Right ventricle myocardium superior (tissue), 1 donor: ENCODE measurements at regions not wholly inside any gene's neighbourhood (a gene's known extent, or its start where the extent isn't known, plus 50 kb on each side); places are given as distances from the start of the nearest gene placed in this dataset.
"Not testable (repeated sequence)": the region's sequence is repeated elsewhere in the genome, so short reads cannot be mapped to it uniquely, and the experiment has no call there.

Experiments
- ATAC-seq: fragments of 200-7000 bp; cut with Tn5 transposase; one replicate; pipeline ENCODE4 v1.9.1; 2020; ENCODE audit warnings: mild to moderate bottlenecking; ENCODE audit not compliant: poor library complexity
- DNase-seq: peaks from one replicate; pipeline ENCODE4 v3.0.0-alpha.2; 2020
- intact Hi-C: fragments of 100-400 bp; cut with DNase I; formaldehyde crosslinking; loops from one replicate; pipeline ENCODE4 v1.11.2; 2022
- donor health status: DM: no; HTN: yes; CAD: no; lungs with severe emphysema.

DNA sequence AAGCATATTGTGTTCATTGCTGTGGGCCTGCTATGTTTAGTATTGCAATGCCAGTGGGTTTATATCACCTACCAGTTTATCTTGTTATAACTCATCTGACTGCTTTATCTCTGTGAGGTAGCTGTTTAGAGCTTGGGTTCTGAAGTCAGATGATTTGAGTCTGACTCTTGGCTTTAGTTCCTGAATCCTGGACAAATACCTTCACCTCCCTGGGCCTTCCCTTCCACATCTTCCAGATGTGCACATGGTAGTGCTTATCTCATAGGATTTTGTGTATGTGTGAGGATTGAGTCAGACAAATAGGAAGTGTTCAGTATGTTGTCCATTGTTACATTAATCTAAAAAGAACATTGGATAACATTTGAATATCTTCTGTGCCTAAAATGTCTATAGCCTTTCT is 63.5 kb upstream of the ANKRD10 start:
- ATAC-seq (no peak), DNase-seq (no peak)
- intact Hi-C loops, result no loop called here

DNA sequence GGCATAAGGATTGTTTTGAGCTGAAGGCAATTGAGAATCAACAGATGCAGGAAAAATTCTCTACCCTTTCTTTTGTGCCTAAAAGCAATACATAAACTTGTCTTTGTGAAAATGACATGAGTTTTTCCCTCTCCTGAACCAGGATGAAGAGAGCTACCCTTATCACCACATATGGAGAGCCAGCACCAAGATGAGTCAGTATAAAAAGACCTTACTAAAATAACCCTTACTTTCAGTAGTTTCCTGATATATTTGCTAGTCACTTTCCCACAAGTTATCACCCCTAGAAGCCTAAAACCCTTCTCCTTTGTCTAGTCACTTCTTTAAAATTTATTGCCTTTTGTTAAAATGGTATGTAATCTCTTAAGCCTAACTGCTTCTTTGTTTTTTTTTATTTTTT is 61.9 kb upstream of the ANKRD10 start:
- intact Hi-C loops, result no loop called here
- ATAC-seq, result no peak
- no peak for DNase-seq

DNA sequence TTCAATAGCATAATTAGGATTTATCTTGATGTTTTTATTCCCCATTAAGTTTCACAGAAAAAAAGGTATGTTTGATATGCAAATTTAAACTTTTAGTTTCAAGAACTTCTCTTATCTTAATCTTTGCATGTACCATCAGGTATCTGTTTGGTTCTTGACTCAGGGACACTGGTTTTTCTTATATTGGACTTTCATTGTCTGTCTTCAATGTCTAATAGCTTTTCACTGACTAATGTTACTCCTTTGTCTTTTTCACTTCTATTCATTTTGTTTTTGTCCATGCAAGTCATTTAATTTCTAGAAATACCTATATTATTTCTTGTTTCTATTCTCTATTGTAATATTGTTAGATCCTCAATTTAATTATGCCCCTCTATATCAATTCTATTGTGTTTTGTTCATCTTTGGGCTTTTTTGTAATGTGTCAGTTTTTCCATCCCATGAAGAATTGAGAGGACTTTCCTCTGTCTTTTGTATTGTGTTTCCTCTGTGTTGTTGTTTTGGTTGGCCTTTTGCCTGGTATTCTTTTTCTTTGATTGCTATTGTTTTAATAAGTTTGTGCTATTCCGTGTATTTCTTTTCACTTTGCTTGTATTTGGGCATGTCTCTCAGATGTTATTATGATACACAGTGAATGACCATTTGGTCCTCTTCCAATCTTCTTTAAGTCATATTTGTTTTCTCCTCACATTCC is 58.3 kb upstream of the ANKRD10 start:
- DNase-seq (no peak), ATAC-seq (no peak)
- intact Hi-C loops, result no loop called here

DNA sequence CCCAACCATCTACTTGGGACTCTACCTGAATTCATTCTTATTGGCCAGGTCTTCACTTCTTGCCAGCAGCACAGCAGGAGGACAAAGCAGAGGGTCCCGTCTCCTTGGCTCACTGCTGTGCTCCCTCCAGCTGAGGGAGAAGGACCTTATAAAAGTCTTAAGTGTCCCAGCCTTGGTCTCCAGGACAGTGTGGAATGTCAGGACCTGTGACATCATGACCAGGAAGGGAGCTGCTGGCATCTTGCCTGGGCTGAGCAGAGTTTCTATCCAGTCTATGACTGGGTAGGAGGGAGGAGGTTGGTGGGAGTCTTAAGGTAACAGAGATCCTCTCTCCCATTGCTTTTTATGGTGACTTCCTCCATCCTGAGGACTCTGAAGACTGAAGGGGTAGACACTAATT is 56.6 kb upstream of the ANKRD10 start:
- intact Hi-C loops, result no loop called here
- no peak for ATAC-seq

GRCh38 chr13:110967156-110967855 is 52.4 kb upstream of the ANKRD10 start:
- DNase-seq, ATAC-seq, intact Hi-C loops: not testable (repeated sequence)

More for the DNA sequence above, 56.6 kb upstream of the ANKRD10 start:
- no peak for DNase-seq

DNA sequence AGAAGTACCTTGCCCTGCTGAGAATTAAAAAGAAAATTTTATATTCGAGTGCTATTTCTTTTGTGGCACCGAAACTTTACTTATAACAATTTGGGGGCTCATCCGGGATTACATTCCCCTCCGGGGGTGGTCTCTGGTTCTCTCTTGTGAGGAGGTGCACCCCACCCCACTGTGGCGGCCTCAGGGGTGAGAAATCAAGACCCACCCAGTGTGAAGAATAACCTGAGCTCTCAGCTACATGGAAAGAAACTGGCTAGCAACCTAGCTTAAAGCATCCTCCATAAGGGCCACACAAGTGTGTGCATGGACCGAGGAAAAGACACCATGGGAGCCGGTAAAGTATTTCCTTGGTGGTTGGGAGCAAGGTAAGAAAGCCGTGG is 50.9 kb upstream of the ANKRD10 start:
- ATAC-seq (no peak), DNase-seq (no peak)
- intact Hi-C loops, result no loop called here

GRCh38 chr13:110965038-110965754 is 50.3 kb upstream of the ANKRD10 start:
- no peak for DNase-seq
- intact Hi-C loops, result no loop called here
- no peak for ATAC-seq
